PC-3 (cell line): ENCODE measurements at regions not wholly inside any gene's neighbourhood (a gene's known extent, or its start where the extent isn't known, plus 50 kb on each side); places are given as distances from the start of the nearest gene placed in this dataset.

ENCODE experiments used
- ATAC-seq: fragments of 200-7000 bp; cut with Tn5 transposase; 2 replicates; pipeline ENCODE4 v1.9.1; 2020; ENCODE audit warnings: mild to moderate bottlenecking, moderate library complexity
- BruUV-seq: library from RNA; stranded (reverse); fragments of 400-500 nt; replicated peaks from 2 replicates; lab custom pipeline; 2021; lab: Mats Ljungman, UMichigan
- CTCF ChIA-PET: fragments of 300-600 bp; sonication (Branson Sonifier 250); formaldehyde crosslinking; loops from one replicate; lab custom pipeline; 2022; ENCODE audit warnings: antibody characterized with exemption; lab: Charles Lee
- POLR2A ChIA-PET: fragments of 300-600 bp; sonication (Branson Sonifier 250); formaldehyde crosslinking; loops from one replicate; lab custom pipeline; 2022; ENCODE audit warnings: antibody characterized with exemption; ENCODE audit not compliant: unreplicated experiment; lab: Charles Lee
- DNase-seq: peaks from one replicate; pipeline ENCODE4 v3.0.0-alpha.2; 2015
- H2AFZ ChIP-seq: fragments of 300-600 bp; sonication (generic); 2 replicates; pipeline ENCODE4 v1.6.0; 2016; ENCODE audit warnings: antibody characterized with exemption, low read length
- H3F3A ChIP-seq: fragments of 300-600 bp; sonication (generic); one replicate; pipeline ENCODE4 v1.6.0; 2017; ENCODE audit warnings: antibody characterized with exemption, low read length, control low read depth, mild to moderate bottlenecking; ENCODE audit not compliant: unreplicated experiment
- H3K27ac ChIP-seq: fragments of 300-600 bp; sonication (generic); 2 replicates; pipeline ENCODE4 v1.5.1; 2016; ENCODE audit warnings: mild to moderate bottlenecking, low read length
- H3K27me3 ChIP-seq: fragments of 300-600 bp; sonication (generic); 2 replicates; pipeline ENCODE4 v1.6.1; 2016; ENCODE audit warnings: low read length, mixed read lengths
- H3K36me3 ChIP-seq: fragments of 300-600 bp; sonication (generic); 2 replicates; pipeline ENCODE4 v1.6.1; 2016; ENCODE audit warnings: low read depth, mixed run types, low read length, mixed read lengths
- H3K4me1 ChIP-seq: fragments of 300-600 bp; sonication (generic); 2 replicates; pipeline ENCODE4 v1.5.1; 2016; ENCODE audit warnings: low read length; ENCODE audit not compliant: insufficient read depth
- H3K4me2 ChIP-seq: fragments of 300-600 bp; sonication (generic); 2 replicates; pipeline ENCODE4 v1.6.0; 2016; ENCODE audit warnings: low read length
- H3K4me3 ChIP-seq: fragments of 300-600 bp; sonication (generic); 2 replicates; pipeline ENCODE4 v1.5.1; 2016; ENCODE audit warnings: mild to moderate bottlenecking, low read length, mixed read lengths
- H3K79me2 ChIP-seq: fragments of 300-600 bp; sonication (generic); 2 replicates; pipeline ENCODE4 v1.6.1; 2017; ENCODE audit warnings: low read length, mixed read lengths
- H3K9ac ChIP-seq: fragments of 300-600 bp; sonication (generic); 2 replicates; pipeline ENCODE4 v1.6.0; 2016; ENCODE audit warnings: mild to moderate bottlenecking, low read length
- H3K9me2 ChIP-seq: fragments of 300-600 bp; sonication (generic); replicated peaks from 2 replicates; pipeline ENCODE4 v1.6.1; 2016; ENCODE audit warnings: mixed run types, low read length, mixed read lengths
- H3K9me3 ChIP-seq: fragments of 300-600 bp; sonication (generic); 2 replicates; pipeline ENCODE4 v1.6.1; 2016; ENCODE audit warnings: low read length, mixed read lengths
- H4K20me1 ChIP-seq: fragments of 300-600 bp; sonication (generic); 2 replicates; pipeline ENCODE4 v1.6.1; 2016; ENCODE audit warnings: low read length, mixed read lengths
- EZH2 ChIP-seq: fragments of 300-600 bp; sonication (generic); IDR thresholded peaks from one replicate; pipeline ENCODE4 v1.6.1; 2017; ENCODE audit warnings: antibody characterized with exemption, mild to moderate bottlenecking, low read length; ENCODE audit not compliant: unreplicated experiment
- EZH2phosphoT487 ChIP-seq: fragments of 300-600 bp; sonication (generic); IDR thresholded peaks from 2 replicates; pipeline ENCODE4 v1.6.1; 2018; ENCODE audit warnings: mild to moderate bottlenecking, antibody characterized with exemption, low read length, borderline replicate concordance
- intact Hi-C: fragments of 100-400 bp; cut with micrococcal nuclease; formaldehyde crosslinking; loops from 2 replicates; pipeline ENCODE4 v1.9.0; 2023
- TF ChIP-seq, protein P1 (sequence below): fragments of 300-600 bp; sonication (generic); conservative IDR thresholded peaks from 2 replicates; pipeline ENCODE4 v1.5.1; 2017; ENCODE audit warnings: antibody characterized with exemption, low read depth, mild to moderate bottlenecking, low read length

DNA sequence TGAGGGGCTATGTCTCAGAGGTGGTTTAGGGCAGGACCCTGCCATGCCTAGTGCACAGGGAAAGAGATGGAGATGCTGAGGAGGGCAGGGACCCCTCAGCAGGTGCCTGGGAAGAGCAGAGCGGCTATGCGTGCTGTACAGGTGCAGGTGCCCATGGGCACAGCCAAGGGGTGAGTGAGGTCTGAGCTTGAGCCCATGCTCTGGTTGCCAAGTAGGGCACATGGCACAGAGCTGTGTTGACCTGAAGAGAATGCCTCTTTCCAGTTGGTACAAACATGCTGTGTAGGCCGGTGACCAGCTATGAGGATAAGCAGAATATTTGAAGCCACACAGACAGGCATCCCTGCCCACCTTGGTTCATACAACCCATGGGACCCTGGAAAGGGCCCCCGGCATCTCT, 65.8 kb upstream of the NECTIN1 start:
- H3F3A ChIP-seq, result no peaks in the 10 kb centered on the region
- no peak overlapping the region for H3K4me3 ChIP-seq
- DNase-seq (no peak), ATAC-seq (no peak)
- H3K27me3 ChIP-seq, result peaks cover 62% of the 10 kb centered on the region
- no peak overlapping the region for H3K27ac ChIP-seq
- TF ChIP-seq, protein P1, sequence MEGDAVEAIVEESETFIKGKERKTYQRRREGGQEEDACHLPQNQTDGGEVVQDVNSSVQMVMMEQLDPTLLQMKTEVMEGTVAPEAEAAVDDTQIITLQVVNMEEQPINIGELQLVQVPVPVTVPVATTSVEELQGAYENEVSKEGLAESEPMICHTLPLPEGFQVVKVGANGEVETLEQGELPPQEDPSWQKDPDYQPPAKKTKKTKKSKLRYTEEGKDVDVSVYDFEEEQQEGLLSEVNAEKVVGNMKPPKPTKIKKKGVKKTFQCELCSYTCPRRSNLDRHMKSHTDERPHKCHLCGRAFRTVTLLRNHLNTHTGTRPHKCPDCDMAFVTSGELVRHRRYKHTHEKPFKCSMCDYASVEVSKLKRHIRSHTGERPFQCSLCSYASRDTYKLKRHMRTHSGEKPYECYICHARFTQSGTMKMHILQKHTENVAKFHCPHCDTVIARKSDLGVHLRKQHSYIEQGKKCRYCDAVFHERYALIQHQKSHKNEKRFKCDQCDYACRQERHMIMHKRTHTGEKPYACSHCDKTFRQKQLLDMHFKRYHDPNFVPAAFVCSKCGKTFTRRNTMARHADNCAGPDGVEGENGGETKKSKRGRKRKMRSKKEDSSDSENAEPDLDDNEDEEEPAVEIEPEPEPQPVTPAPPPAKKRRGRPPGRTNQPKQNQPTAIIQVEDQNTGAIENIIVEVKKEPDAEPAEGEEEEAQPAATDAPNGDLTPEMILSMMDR, result no peak
- TF ChIP-seq EZH2phosphoT487 (no peak), EZH2 (no peak)
- no peaks in the 10 kb centered on the region for H3K79me2 ChIP-seq
- H3K9ac ChIP-seq, result no peak overlapping the region
- no peak overlapping the region for H2AFZ ChIP-seq
- H4K20me1 ChIP-seq, result no peaks in the 10 kb centered on the region
- H3K36me3 ChIP-seq, result no peaks in the 10 kb centered on the region
- BruUV-seq, result no TSS peak
- CTCF ChIA-PET, result no interaction called here
- H3K9me3 ChIP-seq, result no peaks in the 10 kb centered on the region
- no peaks in the 10 kb centered on the region for H3K9me2 ChIP-seq
- intact Hi-C loops, result no loop called here
- POLR2A ChIA-PET, result no interaction called here
- no peaks in the 10 kb centered on the region for H3K4me1 ChIP-seq
- H3K4me2 ChIP-seq, result no peak overlapping the region

DNA sequence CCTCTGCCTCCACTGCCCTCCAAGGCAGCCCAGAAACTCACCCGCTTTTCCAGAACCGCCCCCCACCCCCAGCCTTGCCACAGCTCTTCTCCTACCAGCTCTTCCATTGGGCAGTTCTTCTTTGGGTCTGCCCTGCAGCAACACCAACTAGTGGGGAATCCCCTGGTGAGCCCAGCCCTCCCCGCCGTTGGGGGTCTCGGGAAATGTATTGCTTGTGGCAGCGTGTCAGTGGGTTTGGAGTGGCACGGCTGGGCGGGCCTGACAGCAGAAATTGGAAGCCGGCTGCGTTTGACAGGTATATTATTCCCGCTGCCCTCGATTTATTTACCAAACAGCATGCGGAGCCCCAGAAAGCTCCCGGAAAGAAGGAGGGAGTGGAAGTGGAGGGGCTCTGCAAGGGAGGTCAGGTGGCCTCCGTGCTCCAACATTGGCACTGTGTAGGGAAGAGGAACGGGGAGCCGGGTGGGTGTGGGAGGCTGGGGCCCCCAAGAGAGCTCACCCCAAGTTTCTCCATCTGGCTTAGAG, 65.2 kb upstream of the NECTIN1 start:
- DNase-seq (no peak), ATAC-seq (no peak)
- Histone ChIP-seq H3K36me3 (no peaks in the 10 kb centered on the region), H3K27ac (no peak overlapping the region), H4K20me1 (no peaks in the 10 kb centered on the region), H3K9me3 (no peaks in the 10 kb centered on the region), H3F3A (no peaks in the 10 kb centered on the region), H3K9me2 (no peaks in the 10 kb centered on the region), H3K9ac (no peak overlapping the region), H3K79me2 (no peaks in the 10 kb centered on the region), H3K4me3 (no peak overlapping the region), H2AFZ (no peak overlapping the region), H3K4me2 (no peak overlapping the region), H3K4me1 (no peaks in the 10 kb centered on the region), H3K27me3 (peaks cover 60% of the 10 kb centered on the region)
- ChIA-PET CTCF (no interaction called here), POLR2A (no interaction called here)
- no peak for TF ChIP-seq EZH2
- TF ChIP-seq, protein P1, result no peak
- no peak for TF ChIP-seq EZH2phosphoT487
- intact Hi-C loops, result no loop called here
- no TSS peak for BruUV-seq

DNA sequence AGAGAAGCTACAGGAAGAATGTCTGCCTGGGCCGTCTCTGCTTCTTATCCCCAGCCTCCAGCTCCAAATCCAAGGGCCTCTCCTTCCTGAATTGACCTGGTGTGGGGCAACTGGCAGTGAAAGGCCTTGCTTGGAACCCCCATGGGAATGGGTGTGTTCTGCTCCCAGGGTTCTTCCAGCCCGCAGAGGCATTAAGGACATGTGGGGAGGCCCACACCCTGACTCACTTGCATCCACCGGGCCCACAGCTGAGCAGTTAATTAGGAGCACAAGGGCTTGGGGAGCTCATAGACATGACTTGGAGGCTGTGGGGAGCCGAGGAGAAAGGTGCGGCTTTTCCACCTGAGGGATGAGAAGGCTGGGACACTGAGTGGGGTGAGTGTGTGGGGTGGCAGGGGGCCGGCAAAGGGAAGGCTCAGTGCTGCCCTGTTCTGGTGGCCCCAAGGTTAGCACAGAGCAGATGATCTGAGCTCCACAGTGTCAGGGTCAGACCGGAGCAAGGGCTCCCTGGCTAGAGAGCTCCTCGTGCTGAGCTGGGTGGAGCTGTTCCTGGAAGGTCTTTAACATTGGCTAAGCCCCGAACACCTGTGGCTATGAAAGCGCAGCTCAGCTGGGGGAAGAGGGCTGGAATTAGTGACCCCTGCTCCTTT, 64.5 kb upstream of the NECTIN1 start:
- Histone ChIP-seq H3K4me3 (no peak overlapping the region), H3K27me3 (peaks cover 57% of the 10 kb centered on the region), H3K4me1 (no peaks in the 10 kb centered on the region), H3K36me3 (no peaks in the 10 kb centered on the region), H4K20me1 (no peaks in the 10 kb centered on the region), H3F3A (no peaks in the 10 kb centered on the region), H3K27ac (no peak overlapping the region), H3K9me2 (no peaks in the 10 kb centered on the region), H3K79me2 (no peaks in the 10 kb centered on the region), H2AFZ (no peak overlapping the region), H3K9ac (no peak overlapping the region), H3K9me3 (no peaks in the 10 kb centered on the region), H3K4me2 (no peak overlapping the region)
- TF ChIP-seq, protein P1, result no peak
- TF ChIP-seq EZH2 (no peak), EZH2phosphoT487 (no peak)
- BruUV-seq, result no TSS peak
- no peak for DNase-seq
- intact Hi-C loops, result no loop called here
- CTCF ChIA-PET, result no interaction called here
- POLR2A ChIA-PET, result no interaction called here
- ATAC-seq, result no peak
